ENCODE measurements at regions not wholly inside any gene's neighbourhood (a gene's known extent, or its start where the extent isn't known, plus 50 kb on each side); places are given as distances from the start of the nearest gene placed in this dataset.

DNA sequence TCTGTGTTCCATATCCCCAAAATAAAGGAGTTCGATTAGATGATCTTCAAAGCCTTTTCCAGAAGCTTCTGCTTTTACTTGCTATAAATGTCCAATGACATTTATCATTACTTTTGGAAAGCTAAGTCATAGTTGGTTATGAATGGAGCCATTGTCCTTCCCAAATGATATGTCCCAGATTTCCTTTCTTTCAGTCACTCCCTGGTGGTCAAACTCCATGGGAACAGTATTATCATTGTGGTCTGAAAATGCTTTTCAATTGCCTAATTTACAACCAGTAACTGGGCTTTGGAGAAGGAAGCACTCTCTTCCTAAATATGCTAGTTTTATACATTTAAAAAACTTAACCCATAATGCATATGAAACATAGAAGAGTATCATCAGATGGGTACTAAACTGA, 571.5 kb upstream of the AMOT start:
- no peak overlapping the region for H3K27ac ChIP-seq (ENCODE audit: low read depth)
- no peaks in the 10 kb centered on the region for H3K79me2 ChIP-seq (replicated peaks; ENCODE audit: insufficient read depth)
- H3K27me3 ChIP-seq (ENCODE audit: insufficient read depth): no peaks in the 10 kb centered on the region
- Mint-ChIP-seq H3K27ac (no peak overlapping the region), H3K4me1 (no peaks in the 10 kb centered on the region), H3K36me3 (ENCODE audit: low read depth) (no peaks in the 10 kb centered on the region), H3K4me3 (no peak overlapping the region), H3K27me3 (ENCODE audit: insufficient read depth, low read depth, poor library complexity) (no peaks in the 10 kb centered on the region), H3K9me3 (no peaks in the 10 kb centered on the region)
- no peak overlapping the region for H3K4me3 ChIP-seq
- no peaks in the 10 kb centered on the region for H3K9me2 ChIP-seq (ENCODE audit: insufficient read depth)
- no peaks in the 10 kb centered on the region for H4K20me1 ChIP-seq (replicated peaks; ENCODE audit: insufficient read depth)
- ATAC-seq (no peak), DNase-seq (ENCODE audit: low spot score) (no peak)
- no peaks in the 10 kb centered on the region for H3K4me1 ChIP-seq (ENCODE audit: insufficient read depth)
- no peaks in the 10 kb centered on the region for H3K36me3 ChIP-seq (ENCODE audit: insufficient read depth)
- TF ChIP-seq ZNF331 (CRISPR knock-in tag; IDR thresholded peaks at IDR 0.05; ENCODE audit: low read depth) (no peak), JUNB (IDR thresholded peaks at IDR 0.05; ENCODE audit: unreplicated experiment) (no peak), ZNF114 (CRISPR knock-in tag; IDR thresholded peaks at IDR 0.05) (no peak), EZH2phosphoT487 (IDR thresholded peaks at IDR 0.05; ENCODE audit: unreplicated experiment) (no peak), STAT1 (IDR thresholded peaks at IDR 0.05; ENCODE audit: unreplicated experiment) (no peak), EZH2 (IDR thresholded peaks at IDR 0.05; ENCODE audit: low read depth, unreplicated experiment) (no peak), CREB1 (CRISPR knock-in tag; IDR thresholded peaks at IDR 0.05; ENCODE audit: low read depth) (no peak), NANOG (IDR thresholded peaks at IDR 0.05; ENCODE audit: borderline replicate concordance) (no peak), POLR2AphosphoS5 (IDR thresholded peaks at IDR 0.05; ENCODE audit: low read depth) (no peak)
- TF ChIP-seq, protein P1, sequence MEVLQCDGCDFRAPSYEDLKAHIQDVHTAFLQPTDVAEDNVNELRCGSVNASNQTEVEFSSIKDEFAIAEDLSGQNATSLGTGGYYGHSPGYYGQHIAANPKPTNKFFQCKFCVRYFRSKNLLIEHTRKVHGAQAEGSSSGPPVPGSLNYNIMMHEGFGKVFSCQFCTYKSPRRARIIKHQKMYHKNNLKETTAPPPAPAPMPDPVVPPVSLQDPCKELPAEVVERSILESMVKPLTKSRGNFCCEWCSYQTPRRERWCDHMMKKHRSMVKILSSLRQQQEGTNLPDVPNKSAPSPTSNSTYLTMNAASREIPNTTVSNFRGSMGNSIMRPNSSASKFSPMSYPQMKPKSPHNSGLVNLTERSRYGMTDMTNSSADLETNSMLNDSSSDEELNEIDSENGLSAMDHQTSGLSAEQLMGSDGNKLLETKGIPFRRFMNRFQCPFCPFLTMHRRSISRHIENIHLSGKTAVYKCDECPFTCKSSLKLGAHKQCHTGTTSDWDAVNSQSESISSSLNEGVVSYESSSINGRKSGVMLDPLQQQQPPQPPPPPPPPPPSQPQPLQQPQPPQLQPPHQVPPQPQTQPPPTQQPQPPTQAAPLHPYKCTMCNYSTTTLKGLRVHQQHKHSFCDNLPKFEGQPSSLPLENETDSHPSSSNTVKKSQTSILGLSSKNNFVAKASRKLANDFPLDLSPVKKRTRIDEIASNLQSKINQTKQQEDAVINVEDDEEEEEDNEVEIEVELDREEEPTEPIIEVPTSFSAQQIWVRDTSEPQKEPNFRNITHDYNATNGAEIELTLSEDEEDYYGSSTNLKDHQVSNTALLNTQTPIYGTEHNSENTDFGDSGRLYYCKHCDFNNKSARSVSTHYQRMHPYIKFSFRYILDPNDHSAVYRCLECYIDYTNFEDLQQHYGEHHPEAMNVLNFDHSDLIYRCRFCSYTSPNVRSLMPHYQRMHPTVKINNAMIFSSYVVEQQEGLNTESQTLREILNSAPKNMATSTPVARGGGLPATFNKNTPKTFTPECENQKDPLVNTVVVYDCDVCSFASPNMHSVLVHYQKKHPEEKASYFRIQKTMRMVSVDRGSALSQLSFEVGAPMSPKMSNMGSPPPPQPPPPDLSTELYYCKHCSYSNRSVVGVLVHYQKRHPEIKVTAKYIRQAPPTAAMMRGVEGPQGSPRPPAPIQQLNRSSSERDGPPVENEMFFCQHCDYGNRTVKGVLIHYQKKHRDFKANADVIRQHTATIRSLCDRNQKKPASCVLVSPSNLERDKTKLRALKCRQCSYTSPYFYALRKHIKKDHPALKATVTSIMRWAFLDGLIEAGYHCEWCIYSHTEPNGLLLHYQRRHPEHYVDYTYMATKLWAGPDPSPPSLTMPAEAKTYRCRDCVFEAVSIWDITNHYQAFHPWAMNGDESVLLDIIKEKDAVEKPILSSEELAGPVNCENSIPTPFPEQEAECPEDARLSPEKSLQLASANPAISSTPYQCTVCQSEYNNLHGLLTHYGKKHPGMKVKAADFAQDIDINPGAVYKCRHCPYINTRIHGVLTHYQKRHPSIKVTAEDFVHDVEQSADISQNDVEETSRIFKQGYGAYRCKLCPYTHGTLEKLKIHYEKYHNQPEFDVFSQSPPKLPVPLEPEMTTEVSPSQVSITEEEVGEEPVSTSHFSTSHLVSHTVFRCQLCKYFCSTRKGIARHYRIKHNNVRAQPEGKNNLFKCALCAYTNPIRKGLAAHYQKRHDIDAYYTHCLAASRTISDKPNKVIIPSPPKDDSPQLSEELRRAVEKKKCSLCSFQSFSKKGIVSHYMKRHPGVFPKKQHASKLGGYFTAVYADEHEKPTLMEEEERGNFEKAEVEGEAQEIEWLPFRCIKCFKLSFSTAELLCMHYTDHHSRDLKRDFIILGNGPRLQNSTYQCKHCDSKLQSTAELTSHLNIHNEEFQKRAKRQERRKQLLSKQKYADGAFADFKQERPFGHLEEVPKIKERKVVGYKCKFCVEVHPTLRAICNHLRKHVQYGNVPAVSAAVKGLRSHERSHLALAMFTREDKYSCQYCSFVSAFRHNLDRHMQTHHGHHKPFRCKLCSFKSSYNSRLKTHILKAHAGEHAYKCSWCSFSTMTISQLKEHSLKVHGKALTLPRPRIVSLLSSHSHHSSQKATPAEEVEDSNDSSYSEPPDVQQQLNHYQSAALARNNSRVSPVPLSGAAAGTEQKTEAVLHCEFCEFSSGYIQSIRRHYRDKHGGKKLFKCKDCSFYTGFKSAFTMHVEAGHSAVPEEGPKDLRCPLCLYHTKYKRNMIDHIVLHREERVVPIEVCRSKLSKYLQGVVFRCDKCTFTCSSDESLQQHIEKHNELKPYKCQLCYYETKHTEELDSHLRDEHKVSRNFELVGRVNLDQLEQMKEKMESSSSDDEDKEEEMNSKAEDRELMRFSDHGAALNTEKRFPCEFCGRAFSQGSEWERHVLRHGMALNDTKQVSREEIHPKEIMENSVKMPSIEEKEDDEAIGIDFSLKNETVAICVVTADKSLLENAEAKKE (CRISPR knock-in tag; IDR thresholded peaks at IDR 0.05): no peak
- TF ChIP-seq, protein P2, sequence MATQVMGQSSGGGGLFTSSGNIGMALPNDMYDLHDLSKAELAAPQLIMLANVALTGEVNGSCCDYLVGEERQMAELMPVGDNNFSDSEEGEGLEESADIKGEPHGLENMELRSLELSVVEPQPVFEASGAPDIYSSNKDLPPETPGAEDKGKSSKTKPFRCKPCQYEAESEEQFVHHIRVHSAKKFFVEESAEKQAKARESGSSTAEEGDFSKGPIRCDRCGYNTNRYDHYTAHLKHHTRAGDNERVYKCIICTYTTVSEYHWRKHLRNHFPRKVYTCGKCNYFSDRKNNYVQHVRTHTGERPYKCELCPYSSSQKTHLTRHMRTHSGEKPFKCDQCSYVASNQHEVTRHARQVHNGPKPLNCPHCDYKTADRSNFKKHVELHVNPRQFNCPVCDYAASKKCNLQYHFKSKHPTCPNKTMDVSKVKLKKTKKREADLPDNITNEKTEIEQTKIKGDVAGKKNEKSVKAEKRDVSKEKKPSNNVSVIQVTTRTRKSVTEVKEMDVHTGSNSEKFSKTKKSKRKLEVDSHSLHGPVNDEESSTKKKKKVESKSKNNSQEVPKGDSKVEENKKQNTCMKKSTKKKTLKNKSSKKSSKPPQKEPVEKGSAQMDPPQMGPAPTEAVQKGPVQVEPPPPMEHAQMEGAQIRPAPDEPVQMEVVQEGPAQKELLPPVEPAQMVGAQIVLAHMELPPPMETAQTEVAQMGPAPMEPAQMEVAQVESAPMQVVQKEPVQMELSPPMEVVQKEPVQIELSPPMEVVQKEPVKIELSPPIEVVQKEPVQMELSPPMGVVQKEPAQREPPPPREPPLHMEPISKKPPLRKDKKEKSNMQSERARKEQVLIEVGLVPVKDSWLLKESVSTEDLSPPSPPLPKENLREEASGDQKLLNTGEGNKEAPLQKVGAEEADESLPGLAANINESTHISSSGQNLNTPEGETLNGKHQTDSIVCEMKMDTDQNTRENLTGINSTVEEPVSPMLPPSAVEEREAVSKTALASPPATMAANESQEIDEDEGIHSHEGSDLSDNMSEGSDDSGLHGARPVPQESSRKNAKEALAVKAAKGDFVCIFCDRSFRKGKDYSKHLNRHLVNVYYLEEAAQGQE (IDR thresholded peaks at IDR 0.05; ENCODE audit: unreplicated experiment): no peak
- TF ChIP-seq, protein P3, sequence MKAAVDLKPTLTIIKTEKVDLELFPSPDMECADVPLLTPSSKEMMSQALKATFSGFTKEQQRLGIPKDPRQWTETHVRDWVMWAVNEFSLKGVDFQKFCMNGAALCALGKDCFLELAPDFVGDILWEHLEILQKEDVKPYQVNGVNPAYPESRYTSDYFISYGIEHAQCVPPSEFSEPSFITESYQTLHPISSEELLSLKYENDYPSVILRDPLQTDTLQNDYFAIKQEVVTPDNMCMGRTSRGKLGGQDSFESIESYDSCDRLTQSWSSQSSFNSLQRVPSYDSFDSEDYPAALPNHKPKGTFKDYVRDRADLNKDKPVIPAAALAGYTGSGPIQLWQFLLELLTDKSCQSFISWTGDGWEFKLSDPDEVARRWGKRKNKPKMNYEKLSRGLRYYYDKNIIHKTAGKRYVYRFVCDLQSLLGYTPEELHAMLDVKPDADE (IDR thresholded peaks at IDR 0.05): no peak
- TF ChIP-seq, protein P4, sequence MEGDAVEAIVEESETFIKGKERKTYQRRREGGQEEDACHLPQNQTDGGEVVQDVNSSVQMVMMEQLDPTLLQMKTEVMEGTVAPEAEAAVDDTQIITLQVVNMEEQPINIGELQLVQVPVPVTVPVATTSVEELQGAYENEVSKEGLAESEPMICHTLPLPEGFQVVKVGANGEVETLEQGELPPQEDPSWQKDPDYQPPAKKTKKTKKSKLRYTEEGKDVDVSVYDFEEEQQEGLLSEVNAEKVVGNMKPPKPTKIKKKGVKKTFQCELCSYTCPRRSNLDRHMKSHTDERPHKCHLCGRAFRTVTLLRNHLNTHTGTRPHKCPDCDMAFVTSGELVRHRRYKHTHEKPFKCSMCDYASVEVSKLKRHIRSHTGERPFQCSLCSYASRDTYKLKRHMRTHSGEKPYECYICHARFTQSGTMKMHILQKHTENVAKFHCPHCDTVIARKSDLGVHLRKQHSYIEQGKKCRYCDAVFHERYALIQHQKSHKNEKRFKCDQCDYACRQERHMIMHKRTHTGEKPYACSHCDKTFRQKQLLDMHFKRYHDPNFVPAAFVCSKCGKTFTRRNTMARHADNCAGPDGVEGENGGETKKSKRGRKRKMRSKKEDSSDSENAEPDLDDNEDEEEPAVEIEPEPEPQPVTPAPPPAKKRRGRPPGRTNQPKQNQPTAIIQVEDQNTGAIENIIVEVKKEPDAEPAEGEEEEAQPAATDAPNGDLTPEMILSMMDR (conservative IDR thresholded peaks at IDR 0.05; ENCODE audit: low read depth in 2 of 2): no peak
- no peaks in the 10 kb centered on the region for H3F3A ChIP-seq (replicated peaks; ENCODE audit: low read depth)
- no peak overlapping the region for H3K4me2 ChIP-seq
- H2AFZ ChIP-seq: no peak overlapping the region

Measured in GM23338 (cell line).